ENCODE measurements at regions not wholly inside any gene's neighbourhood (a gene's known extent, or its start where the extent isn't known, plus 50 kb on each side); places are given as distances from the start of the nearest gene placed in this dataset.

DNA sequence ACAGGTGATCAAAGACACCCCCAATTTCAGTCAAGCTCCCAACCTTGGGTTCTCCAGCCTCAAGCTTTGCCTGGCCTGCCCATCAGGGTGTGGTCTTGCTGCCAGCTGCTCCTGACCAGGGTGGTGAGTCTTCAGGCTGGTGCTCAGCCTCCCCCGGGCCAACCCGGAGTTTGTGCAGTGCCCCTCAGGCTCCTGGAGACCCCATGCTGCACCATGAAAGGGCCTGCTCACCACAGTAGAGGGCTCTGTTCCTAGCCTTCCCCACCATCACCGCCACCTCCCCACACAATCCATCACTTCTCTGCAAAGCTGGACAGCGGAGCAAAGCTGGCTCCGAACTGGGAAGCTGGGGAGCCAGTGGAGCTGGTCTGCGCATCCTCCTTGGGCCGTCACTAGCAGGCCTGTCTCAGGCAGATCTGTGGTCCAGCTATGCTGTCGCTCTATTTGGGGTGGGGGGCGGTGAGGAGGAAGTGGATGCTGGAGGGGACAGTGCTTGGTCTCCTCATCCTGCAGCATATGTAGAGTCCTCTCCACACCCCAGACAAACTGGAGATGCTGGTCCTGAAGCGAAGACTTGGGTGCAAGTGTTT, 88.5 kb upstream of the RPL38 start:
- WGBS (ENCODE audit: insufficient coverage, low coverage, low lambda C conversion rate, missing lambda C conversion rate) = 62% methylated on average over 4 of the region's 10 CpGs

DNA sequence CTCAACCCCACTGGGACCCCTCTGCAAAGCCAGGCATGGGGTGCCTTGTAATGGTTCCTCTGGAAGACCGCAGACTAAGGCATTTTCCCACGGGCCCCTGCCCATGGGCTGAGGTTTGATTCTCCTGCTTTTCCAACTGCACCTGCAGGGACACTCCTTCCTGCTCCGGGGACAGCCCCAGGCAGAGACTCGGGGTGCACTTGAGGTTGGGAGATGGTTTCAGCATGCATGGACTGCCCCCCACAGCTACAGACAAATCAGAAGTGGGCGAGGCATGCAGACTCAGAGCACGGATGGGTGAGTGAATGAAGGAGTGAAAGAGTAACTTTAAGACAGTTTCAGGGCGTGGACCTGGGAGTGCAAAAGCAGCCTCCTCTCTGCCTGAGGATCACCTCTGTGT, 87.9 kb upstream of the RPL38 start:
- no peak for DNase-seq
- H3K4me1 ChIP-seq = no peaks in the 10 kb centered on the region
- ATAC-seq = no peak
- 31% methylated on average over 5 of the region's 7 CpGs for WGBS (ENCODE audit: insufficient coverage, low coverage, low lambda C conversion rate, missing lambda C conversion rate)
- H3K27me3 ChIP-seq = no peaks in the 10 kb centered on the region
- no peaks in the 10 kb centered on the region for H3K9me3 ChIP-seq
- TF ChIP-seq, protein P1, sequence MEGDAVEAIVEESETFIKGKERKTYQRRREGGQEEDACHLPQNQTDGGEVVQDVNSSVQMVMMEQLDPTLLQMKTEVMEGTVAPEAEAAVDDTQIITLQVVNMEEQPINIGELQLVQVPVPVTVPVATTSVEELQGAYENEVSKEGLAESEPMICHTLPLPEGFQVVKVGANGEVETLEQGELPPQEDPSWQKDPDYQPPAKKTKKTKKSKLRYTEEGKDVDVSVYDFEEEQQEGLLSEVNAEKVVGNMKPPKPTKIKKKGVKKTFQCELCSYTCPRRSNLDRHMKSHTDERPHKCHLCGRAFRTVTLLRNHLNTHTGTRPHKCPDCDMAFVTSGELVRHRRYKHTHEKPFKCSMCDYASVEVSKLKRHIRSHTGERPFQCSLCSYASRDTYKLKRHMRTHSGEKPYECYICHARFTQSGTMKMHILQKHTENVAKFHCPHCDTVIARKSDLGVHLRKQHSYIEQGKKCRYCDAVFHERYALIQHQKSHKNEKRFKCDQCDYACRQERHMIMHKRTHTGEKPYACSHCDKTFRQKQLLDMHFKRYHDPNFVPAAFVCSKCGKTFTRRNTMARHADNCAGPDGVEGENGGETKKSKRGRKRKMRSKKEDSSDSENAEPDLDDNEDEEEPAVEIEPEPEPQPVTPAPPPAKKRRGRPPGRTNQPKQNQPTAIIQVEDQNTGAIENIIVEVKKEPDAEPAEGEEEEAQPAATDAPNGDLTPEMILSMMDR (IDR thresholded peaks at IDR 0.05) = no peak
- no peak for TF ChIP-seq POLR2A (IDR thresholded peaks at IDR 0.05)
- intact Hi-C loops (cut with DNase I) = no loop called here
- no peaks in the 10 kb centered on the region for H3K36me3 ChIP-seq
- no peak overlapping the region for H3K4me3 ChIP-seq
- no peak overlapping the region for H3K27ac ChIP-seq

More for the DNA sequence above, 88.5 kb upstream of the RPL38 start:
- H3K9me3 ChIP-seq = no peaks in the 10 kb centered on the region
- no peaks in the 10 kb centered on the region for H3K36me3 ChIP-seq
- TF ChIP-seq, protein P1 (IDR thresholded peaks at IDR 0.05) = no peak
- no peak for TF ChIP-seq POLR2A (IDR thresholded peaks at IDR 0.05)
- intact Hi-C loops (cut with DNase I) = no loop called here
- H3K27ac ChIP-seq = no peak overlapping the region
- ATAC-seq (no peak), DNase-seq (no peak)
- H3K4me1 ChIP-seq = no peaks in the 10 kb centered on the region
- H3K4me3 ChIP-seq = no peak overlapping the region
- no peaks in the 10 kb centered on the region for H3K27me3 ChIP-seq

DNA sequence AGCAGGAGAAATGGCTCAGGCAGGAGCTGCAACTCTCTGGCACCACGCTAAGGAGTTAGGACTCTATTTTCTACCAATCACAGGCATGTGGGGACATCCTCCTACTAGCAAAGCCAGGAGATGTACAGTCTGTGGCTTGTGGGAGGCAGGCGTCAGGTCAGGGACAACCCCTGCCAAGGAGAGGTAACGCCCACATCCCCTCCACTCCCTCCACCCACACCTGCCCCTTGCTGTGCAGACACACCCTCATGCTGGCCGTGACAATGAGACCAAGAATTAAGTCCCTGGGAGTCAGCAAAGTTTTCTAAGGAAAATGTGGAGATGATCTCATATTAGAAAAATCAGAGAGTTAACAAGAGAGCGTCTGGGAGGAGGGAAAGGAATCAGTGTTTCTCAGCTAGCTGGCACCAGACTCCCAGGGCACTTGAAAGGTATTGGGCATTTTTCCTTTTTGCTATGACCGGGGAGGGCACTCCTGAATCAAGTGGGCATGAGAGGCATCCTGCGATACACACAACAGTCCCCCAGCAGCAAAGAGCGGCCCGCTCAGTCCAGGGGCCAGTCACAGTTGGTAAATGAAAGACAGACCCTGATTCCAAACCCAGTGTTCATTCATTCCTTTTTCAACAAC, 87.3 kb upstream of the RPL38 start:
- no peak for TF ChIP-seq POLR2A (IDR thresholded peaks at IDR 0.05)
- TF ChIP-seq, protein P1 (IDR thresholded peaks at IDR 0.05) = no peak
- intact Hi-C loops (cut with DNase I) = no loop called here
- Histone ChIP-seq H3K4me1 (no peaks in the 10 kb centered on the region), H3K9me3 (no peaks in the 10 kb centered on the region), H3K36me3 (no peaks in the 10 kb centered on the region), H3K4me3 (no peak overlapping the region), H3K27me3 (no peaks in the 10 kb centered on the region), H3K27ac (no peak overlapping the region)
- ATAC-seq = no peak
- DNase-seq = no peak
- 27% methylated on average over 6 of the region's 9 CpGs for WGBS (ENCODE audit: insufficient coverage, low coverage, low lambda C conversion rate, missing lambda C conversion rate)

DNA sequence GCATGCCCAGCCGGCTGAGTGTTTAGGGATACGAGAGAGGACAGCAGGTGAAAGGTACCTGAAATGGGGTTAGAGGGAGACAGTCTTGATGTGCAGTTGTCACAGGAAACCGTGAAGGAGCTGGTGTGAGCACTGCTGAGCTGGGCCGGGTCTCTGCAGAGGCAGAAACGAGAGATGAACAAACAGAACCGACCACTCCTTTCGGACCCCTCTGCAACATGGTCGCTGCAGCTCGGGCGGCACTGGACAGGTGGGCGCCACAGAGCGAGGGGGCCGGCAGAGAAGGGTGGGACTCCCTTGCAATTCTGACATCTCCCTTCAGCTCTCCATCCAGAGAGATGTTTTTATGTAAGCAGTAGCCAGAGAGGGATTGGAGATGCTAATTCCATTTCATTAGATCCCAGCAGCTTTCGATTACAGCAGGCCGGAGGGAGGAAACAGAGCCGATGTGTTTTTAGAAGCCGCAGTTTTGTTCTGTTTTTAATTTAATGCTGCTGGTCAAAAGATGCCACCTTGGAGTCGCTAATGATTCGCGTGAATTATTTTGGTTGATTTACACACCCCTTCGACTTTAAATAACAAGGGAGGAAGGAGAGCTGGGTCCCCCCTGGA, 86.3 kb upstream of the RPL38 start:
- Histone ChIP-seq H3K4me3 (no peak overlapping the region), H3K27me3 (no peaks in the 10 kb centered on the region), H3K4me1 (no peaks in the 10 kb centered on the region), H3K9me3 (no peaks in the 10 kb centered on the region), H3K36me3 (no peaks in the 10 kb centered on the region), H3K27ac (no peak overlapping the region)
- TF ChIP-seq, protein P1 (IDR thresholded peaks at IDR 0.05) = no peak
- no peak for TF ChIP-seq POLR2A (IDR thresholded peaks at IDR 0.05)
- ATAC-seq = no peak
- DNase-seq = no peak
- whole genome bisulfite sequencing (ENCODE audit: insufficient coverage, low coverage, low lambda C conversion rate, missing lambda C conversion rate) = 50% methylated on average over 17 of the region's 21 CpGs
- intact Hi-C loops (cut with DNase I) = no loop called here

Data from right lobe of liver (tissue), 6 donors.